ENCODE measurements at regions not wholly inside any gene's neighbourhood (a gene's known extent, or its start where the extent isn't known, plus 50 kb on each side); places are given as distances from the start of the nearest gene placed in this dataset.

DNA sequence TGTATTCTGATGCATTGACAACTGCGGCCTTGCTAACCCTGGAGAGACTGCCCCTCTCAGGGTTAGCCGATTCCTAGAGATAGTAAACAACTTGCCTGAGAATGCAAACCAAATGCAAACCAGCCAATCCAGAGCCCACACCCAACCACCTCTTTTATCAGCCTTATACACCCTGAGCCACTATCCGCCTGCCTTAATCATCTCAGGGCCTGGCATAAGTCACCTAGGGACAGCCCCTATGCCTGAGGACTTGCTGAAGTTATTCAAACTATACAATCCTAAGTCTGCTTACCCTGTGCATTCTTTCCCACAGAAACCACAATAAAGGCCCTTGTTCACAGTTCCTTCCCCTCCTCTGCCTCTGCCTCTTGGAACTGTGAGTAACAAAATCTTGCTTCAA is 177.2 kb downstream of the KCNA5 start:
- H3K4me3 ChIP-seq (replicated peaks in 1 of 3; ENCODE audit: insufficient read depth in 1 of 3, low read depth in 1 of 3, low read length in 3 of 3): no peak overlapping the region
- TF ChIP-seq, protein P1, sequence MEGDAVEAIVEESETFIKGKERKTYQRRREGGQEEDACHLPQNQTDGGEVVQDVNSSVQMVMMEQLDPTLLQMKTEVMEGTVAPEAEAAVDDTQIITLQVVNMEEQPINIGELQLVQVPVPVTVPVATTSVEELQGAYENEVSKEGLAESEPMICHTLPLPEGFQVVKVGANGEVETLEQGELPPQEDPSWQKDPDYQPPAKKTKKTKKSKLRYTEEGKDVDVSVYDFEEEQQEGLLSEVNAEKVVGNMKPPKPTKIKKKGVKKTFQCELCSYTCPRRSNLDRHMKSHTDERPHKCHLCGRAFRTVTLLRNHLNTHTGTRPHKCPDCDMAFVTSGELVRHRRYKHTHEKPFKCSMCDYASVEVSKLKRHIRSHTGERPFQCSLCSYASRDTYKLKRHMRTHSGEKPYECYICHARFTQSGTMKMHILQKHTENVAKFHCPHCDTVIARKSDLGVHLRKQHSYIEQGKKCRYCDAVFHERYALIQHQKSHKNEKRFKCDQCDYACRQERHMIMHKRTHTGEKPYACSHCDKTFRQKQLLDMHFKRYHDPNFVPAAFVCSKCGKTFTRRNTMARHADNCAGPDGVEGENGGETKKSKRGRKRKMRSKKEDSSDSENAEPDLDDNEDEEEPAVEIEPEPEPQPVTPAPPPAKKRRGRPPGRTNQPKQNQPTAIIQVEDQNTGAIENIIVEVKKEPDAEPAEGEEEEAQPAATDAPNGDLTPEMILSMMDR (IDR thresholded peaks at IDR 0.05; ENCODE audit: extremely low read depth in 1 of 2, insufficient read depth in 1 of 2, low read depth in 1 of 2, low read length in 2 of 2): no peak
- no peak for TF ChIP-seq GATA2 (IDR thresholded peaks at IDR 0.05; ENCODE audit: insufficient read depth, insufficient read length, low read depth, low read length)
- no peak overlapping the region for H3K9ac ChIP-seq (replicated peaks; ENCODE audit: extremely low read depth, insufficient read depth, low read length)
- H3K9me1 ChIP-seq (replicated peaks; ENCODE audit: control insufficient read depth, extremely low read depth, insufficient read depth, low read length): no peaks in the 10 kb centered on the region
- H3K9me3 ChIP-seq (replicated peaks; ENCODE audit: control insufficient read depth, insufficient read depth, low read length): no peaks in the 10 kb centered on the region
- intact Hi-C loops (cut with micrococcal nuclease): no loop called here
- ChIA-PET POLR2A (no interaction called here), CTCF (no interaction called here)
- H3K27ac ChIP-seq (ENCODE audit: insufficient read depth, low read depth, low read length): no peak overlapping the region
- no peak overlapping the region for H3K4me2 ChIP-seq (ENCODE audit: insufficient read depth, low read length)
- dilution Hi-C loops (cut with MboI; ENCODE audit: extremely low pct_ligation_motif_present, low sequenced_read_pairs): no loop called here
- H3K27me3 ChIP-seq (ENCODE audit: control insufficient read depth in 2 of 2, insufficient read depth in 2 of 2, low read length in 2 of 2): no peaks in the 10 kb centered on the region
- no peaks in the 10 kb centered on the region for H3K36me3 ChIP-seq (ENCODE audit: control insufficient read depth in 2 of 2, extremely low read depth in 1 of 2, insufficient read depth in 2 of 2, low read length in 2 of 2)
- no peaks in the 10 kb centered on the region for H3K4me1 ChIP-seq (ENCODE audit: control insufficient read depth, extremely low read depth, insufficient read depth, low read length)
- FAIRE-seq (no peak), DNase-seq (ENCODE audit: low read depth, low spot score) (no peak)
- H3K79me2 ChIP-seq (ENCODE audit: control insufficient read depth, insufficient read depth, low read length): no peaks in the 10 kb centered on the region
- no peak overlapping the region for H2AFZ ChIP-seq (ENCODE audit: low read depth, low read length)
- no TSS peak for BruUV-seq (replicated peaks)
- H4K20me1 ChIP-seq (replicated peaks; ENCODE audit: control insufficient read depth, extremely low read depth, insufficient read depth, low read length): no peaks in the 10 kb centered on the region

DNA sequence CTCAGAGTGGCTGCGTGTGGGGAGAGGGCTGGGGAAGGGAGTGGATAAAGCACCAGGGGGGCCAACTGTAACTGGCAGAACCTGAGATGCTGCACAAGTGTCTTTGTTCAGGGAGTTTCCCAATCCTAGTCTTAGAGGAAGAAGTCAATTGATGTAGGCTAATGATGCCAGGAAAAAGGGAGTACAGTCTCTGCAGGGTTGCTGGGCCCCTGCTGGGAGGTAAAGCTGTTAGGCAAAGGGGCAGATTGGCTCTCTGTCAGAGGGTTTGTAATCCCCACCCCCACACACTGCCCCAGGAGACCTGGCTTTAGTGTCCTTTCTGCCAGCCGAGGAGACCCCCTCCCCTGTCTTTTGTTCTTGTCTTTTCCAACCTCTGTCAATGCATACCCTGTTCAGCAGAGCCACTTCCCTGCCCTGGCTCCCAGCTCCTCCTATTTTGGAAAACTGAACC is 178.4 kb downstream of the KCNA5 start:
- ChIA-PET POLR2A (no interaction called here), CTCF (no interaction called here)
- dilution Hi-C loops (cut with MboI; ENCODE audit: extremely low pct_ligation_motif_present, low sequenced_read_pairs): no loop called here
- H3K4me3 ChIP-seq (replicated peaks in 1 of 3; ENCODE audit: insufficient read depth in 1 of 3, low read depth in 1 of 3, low read length in 3 of 3): no peak overlapping the region
- H3K4me2 ChIP-seq (ENCODE audit: insufficient read depth, low read length): no peak overlapping the region
- H4K20me1 ChIP-seq (replicated peaks; ENCODE audit: control insufficient read depth, extremely low read depth, insufficient read depth, low read length): no peaks in the 10 kb centered on the region
- intact Hi-C loops (cut with micrococcal nuclease): no loop called here
- no peak overlapping the region for H3K9ac ChIP-seq (replicated peaks; ENCODE audit: extremely low read depth, insufficient read depth, low read length)
- H3K9me1 ChIP-seq (replicated peaks; ENCODE audit: control insufficient read depth, extremely low read depth, insufficient read depth, low read length): no peaks in the 10 kb centered on the region
- H3K9me3 ChIP-seq (replicated peaks; ENCODE audit: control insufficient read depth, insufficient read depth, low read length): no peaks in the 10 kb centered on the region
- no peak overlapping the region for H2AFZ ChIP-seq (ENCODE audit: low read depth, low read length)
- H3K36me3 ChIP-seq (ENCODE audit: control insufficient read depth in 2 of 2, extremely low read depth in 1 of 2, insufficient read depth in 2 of 2, low read length in 2 of 2): no peaks in the 10 kb centered on the region
- no peak for FAIRE-seq
- H3K79me2 ChIP-seq (ENCODE audit: control insufficient read depth, insufficient read depth, low read length): no peaks in the 10 kb centered on the region
- BruUV-seq (replicated peaks): no TSS peak
- H3K27ac ChIP-seq (ENCODE audit: insufficient read depth, low read depth, low read length): no peak overlapping the region
- no peak for DNase-seq (ENCODE audit: low read depth, low spot score)
- H3K4me1 ChIP-seq (ENCODE audit: control insufficient read depth, extremely low read depth, insufficient read depth, low read length): no peaks in the 10 kb centered on the region
- TF ChIP-seq GATA2 (IDR thresholded peaks at IDR 0.05; ENCODE audit: insufficient read depth, insufficient read length, low read depth, low read length) (no peak), POLR2AphosphoS5 (IDR thresholded peaks at IDR 0.05; ENCODE audit: insufficient read depth, low read depth, low read length) (no peak), EZH2 (IDR thresholded peaks at IDR 0.05; ENCODE audit: borderline replicate concordance, low read depth, low read length, severe bottlenecking) (no peak), JUN (IDR thresholded peaks at IDR 0.05; ENCODE audit: borderline replicate concordance, insufficient read depth, insufficient read length, low read depth) (no peak), POLR2A (IDR thresholded peaks at IDR 0.05; ENCODE audit: low read depth, low read length) (no peak), FOS (IDR thresholded peaks at IDR 0.05; ENCODE audit: borderline replicate concordance, insufficient read depth, low read length) (no peak), MYC (IDR thresholded peaks at IDR 0.05; ENCODE audit: low read depth, low read length) (no peak)
- TF ChIP-seq, protein P2, sequence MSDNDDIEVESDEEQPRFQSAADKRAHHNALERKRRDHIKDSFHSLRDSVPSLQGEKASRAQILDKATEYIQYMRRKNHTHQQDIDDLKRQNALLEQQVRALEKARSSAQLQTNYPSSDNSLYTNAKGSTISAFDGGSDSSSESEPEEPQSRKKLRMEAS (IDR thresholded peaks at IDR 0.05; ENCODE audit: insufficient read depth, insufficient read length): no peak
- TF ChIP-seq, protein P1 (IDR thresholded peaks at IDR 0.05; ENCODE audit: extremely low read depth in 1 of 2, insufficient read depth in 1 of 2, low read depth in 1 of 2, low read length in 2 of 2): no peak
- no peaks in the 10 kb centered on the region for H3K27me3 ChIP-seq (ENCODE audit: control insufficient read depth in 2 of 2, insufficient read depth in 2 of 2, low read length in 2 of 2)

Measured in endothelial cell of umbilical vein (primary cell).